ENCODE measurements at regions not wholly inside any gene's neighbourhood (a gene's known extent, or its start where the extent isn't known, plus 50 kb on each side); places are given as distances from the start of the nearest gene placed in this dataset.

DNA sequence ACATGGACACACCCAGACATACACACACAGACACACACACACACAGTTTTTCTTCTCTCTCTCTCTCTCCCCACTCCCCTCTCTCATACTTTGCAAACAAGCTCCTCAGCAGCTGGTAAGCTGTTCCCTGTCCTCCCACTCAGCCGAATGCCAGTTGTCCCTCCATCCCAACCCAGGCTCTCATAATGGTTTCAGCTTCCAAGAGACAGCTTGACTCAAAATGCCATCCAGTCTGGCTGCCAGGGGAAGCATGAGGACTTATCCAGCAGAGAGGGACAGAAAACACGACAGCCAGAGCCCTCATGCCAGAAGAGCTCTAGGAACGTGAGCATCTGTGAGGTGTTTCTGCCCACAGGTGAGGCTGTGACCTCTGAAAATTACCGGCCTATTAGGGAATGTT, 112.6 kb upstream of the SPDL1 start:
- no peak for TF ChIP-seq POLR2A (IDR thresholded peaks at IDR 0.05; ENCODE audit: low read depth, low read length)
- TF ChIP-seq, protein P1, sequence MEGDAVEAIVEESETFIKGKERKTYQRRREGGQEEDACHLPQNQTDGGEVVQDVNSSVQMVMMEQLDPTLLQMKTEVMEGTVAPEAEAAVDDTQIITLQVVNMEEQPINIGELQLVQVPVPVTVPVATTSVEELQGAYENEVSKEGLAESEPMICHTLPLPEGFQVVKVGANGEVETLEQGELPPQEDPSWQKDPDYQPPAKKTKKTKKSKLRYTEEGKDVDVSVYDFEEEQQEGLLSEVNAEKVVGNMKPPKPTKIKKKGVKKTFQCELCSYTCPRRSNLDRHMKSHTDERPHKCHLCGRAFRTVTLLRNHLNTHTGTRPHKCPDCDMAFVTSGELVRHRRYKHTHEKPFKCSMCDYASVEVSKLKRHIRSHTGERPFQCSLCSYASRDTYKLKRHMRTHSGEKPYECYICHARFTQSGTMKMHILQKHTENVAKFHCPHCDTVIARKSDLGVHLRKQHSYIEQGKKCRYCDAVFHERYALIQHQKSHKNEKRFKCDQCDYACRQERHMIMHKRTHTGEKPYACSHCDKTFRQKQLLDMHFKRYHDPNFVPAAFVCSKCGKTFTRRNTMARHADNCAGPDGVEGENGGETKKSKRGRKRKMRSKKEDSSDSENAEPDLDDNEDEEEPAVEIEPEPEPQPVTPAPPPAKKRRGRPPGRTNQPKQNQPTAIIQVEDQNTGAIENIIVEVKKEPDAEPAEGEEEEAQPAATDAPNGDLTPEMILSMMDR (IDR thresholded peaks at IDR 0.05; ENCODE audit: extremely low read depth in 1 of 2, insufficient read depth in 1 of 2, low read depth in 1 of 2, low read length in 2 of 2): no peak

All from endothelial cell of umbilical vein (primary cell).